GM23248 (cell line): ENCODE measurements at regions not wholly inside any gene's neighbourhood (a gene's known extent, or its start where the extent isn't known, plus 50 kb on each side); places are given as distances from the start of the nearest gene placed in this dataset.

Experiments used
- EZH2 ChIP-seq: fragments of 200-600 bp; sonication (generic); IDR thresholded peaks from 2 replicates; pipeline ENCODE4 v1.6.1; 2018; ENCODE audit warnings: antibody characterized with exemption, mild to moderate bottlenecking; ENCODE audit not compliant: insufficient read depth, poor library complexity, severe bottlenecking
- EZH2phosphoT487 ChIP-seq: fragments of 200-600 bp; sonication (generic); IDR thresholded peaks from 2 replicates; pipeline ENCODE4 v1.6.1; 2018; ENCODE audit warnings: antibody characterized with exemption, moderate library complexity, mild to moderate bottlenecking, low read depth; ENCODE audit not compliant: insufficient read depth

- TF ChIP-seq EZH2phosphoT487 = no peak
- TF ChIP-seq EZH2 = no peak
These were observed 61.3 kb downstream of the PRLHR start for GRCh38 chr10:118534136-118534535.
